AG04449 (cell line): ENCODE measurements at regions not wholly inside any gene's neighbourhood (a gene's known extent, or its start where the extent isn't known, plus 50 kb on each side); places are given as distances from the start of the nearest gene placed in this dataset.

Source experiments
- CTCF ChIA-PET: fragments of 350-600 bp; formaldehyde crosslinking; extraction: SDS; loops from one replicate; lab custom pipeline; 2021; ENCODE audit warnings: antibody characterized with exemption; lab: Yijun Ruan, JAX
- POLR2A ChIA-PET: fragments of 400-600, 350-600 bp; formaldehyde crosslinking; extraction: SDS; loops from one replicate; lab custom pipeline; 2020; ENCODE audit warnings: antibody characterized with exemption, inconsistent platforms; lab: Yijun Ruan, JAX
- DNase-seq: peaks from one replicate; pipeline ENCODE4 v3.0.0-alpha.2; 2010; ENCODE audit warnings: low read depth, low spot score
- H3K4me3 ChIP-seq: 2 replicates; pipeline ENCODE4 v1.5.1; 2011; ENCODE audit warnings: low read depth, mild to moderate bottlenecking, control low read depth, low read length
- TF ChIP-seq, protein P1 (sequence below): IDR thresholded peaks from one replicate; pipeline ENCODE4 v1.5.1; 2011; ENCODE audit warnings: mild to moderate bottlenecking, moderate library complexity, low read length, control low read depth, inconsistent platforms; ENCODE audit not compliant: insufficient read depth; ENCODE audit errors: missing control alignments

DNA sequence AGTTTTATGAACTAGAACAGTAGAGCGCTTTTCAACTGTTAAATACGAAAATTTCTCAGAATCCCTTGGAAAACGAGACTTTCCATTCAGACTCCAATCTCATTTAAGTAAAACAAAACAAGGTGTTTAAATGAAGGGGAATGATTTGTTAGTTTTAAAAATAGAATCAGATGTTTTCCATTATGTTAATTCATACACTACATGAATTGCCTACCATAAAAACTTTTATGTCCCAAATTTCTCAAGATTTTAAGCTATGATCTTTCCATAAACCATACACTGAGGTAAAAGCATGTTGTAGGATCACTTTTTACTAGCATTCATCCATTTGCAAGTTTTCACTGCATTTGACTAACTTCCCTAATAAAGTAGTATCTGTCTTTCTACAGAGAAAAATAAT, 180.3 kb upstream of the ZP4 start:
- DNase-seq, result no peak
- TF ChIP-seq, protein P1, sequence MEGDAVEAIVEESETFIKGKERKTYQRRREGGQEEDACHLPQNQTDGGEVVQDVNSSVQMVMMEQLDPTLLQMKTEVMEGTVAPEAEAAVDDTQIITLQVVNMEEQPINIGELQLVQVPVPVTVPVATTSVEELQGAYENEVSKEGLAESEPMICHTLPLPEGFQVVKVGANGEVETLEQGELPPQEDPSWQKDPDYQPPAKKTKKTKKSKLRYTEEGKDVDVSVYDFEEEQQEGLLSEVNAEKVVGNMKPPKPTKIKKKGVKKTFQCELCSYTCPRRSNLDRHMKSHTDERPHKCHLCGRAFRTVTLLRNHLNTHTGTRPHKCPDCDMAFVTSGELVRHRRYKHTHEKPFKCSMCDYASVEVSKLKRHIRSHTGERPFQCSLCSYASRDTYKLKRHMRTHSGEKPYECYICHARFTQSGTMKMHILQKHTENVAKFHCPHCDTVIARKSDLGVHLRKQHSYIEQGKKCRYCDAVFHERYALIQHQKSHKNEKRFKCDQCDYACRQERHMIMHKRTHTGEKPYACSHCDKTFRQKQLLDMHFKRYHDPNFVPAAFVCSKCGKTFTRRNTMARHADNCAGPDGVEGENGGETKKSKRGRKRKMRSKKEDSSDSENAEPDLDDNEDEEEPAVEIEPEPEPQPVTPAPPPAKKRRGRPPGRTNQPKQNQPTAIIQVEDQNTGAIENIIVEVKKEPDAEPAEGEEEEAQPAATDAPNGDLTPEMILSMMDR, result no peak
- H3K4me3 ChIP-seq, result no peak overlapping the region
- POLR2A ChIA-PET, result no interaction called here
- CTCF ChIA-PET, result no interaction called here

DNA sequence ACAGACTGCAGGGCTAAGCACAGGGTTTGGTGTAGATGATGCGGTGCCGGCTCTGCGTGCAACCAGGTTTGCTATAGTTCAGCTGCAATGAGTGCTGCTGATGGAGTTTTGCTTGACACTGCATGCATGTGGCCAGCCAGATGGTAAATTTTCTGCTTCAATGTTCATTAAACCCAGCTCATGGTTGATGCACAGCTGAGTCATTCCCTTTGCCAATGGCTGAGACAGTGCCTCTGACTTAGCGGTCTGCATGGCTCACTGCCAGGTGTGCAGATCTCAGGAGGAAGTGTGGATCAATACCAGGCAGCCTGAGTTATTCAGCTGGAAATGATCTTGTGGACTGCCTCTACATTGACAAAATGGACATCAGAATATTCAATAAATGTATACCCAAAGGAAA, 172.7 kb upstream of the ZP4 start:
- TF ChIP-seq, protein P1, result no peak
- ChIA-PET CTCF (no interaction called here), POLR2A (no interaction called here)
- DNase-seq, result no peak
- H3K4me3 ChIP-seq, result no peak overlapping the region

DNA sequence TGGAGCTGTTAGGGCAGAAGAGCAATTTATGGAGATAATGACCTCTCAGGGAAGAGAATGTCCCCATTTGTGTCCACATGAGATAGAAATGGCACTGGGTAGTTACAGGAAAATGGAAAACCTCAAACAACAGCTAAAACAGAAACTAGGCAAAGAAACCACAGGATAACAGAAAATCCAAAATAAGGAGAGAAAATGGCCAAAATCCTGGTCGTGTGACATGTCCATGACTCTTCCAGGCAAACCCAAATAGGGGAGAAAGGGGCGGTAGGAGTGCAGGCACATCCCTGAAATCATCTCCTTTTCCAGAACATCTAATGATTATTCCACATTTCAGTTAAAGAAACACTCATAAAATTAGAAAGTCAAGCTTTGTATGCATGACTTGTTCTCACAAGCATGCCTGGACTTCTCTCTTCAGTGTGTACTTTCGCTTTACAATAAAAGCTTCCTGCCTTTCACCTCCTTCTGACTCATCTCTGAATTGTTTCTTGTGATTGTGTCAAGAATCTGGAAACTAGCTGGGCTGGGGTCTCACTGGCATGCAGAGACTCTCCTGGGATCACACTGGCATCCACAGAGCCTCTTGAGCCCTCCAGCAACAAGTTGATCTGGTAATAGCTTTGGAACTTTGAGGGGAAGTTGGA, 171.4 kb upstream of the ZP4 start:
- TF ChIP-seq, protein P1, result no peak
- H3K4me3 ChIP-seq, result no peak overlapping the region
- no peak for DNase-seq
- CTCF ChIA-PET, result no interaction called here
- POLR2A ChIA-PET, result no interaction called here

DNA sequence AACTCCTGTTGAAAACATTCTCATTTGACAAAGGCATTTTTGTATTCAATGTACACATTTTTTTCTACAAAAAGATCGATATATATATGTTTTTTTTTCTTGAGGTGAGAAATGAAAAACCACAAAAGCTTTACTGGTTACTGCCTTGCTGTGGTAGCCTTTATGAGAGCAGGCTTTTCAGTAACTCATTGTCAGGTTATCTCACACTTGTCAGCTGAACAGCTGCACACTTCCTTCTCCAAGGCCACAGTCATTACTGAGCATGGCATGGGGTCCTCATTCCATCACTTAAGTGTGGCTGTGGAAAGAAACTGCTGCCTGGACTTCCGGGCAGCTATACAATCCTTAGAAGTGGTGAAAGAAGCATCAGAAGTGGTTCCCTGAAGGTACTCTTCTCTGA, 169.3 kb upstream of the ZP4 start:
- TF ChIP-seq, protein P1, result no peak
- POLR2A ChIA-PET, result no interaction called here
- CTCF ChIA-PET, result no interaction called here
- H3K4me3 ChIP-seq, result no peak overlapping the region
- DNase-seq, result no peak

DNA sequence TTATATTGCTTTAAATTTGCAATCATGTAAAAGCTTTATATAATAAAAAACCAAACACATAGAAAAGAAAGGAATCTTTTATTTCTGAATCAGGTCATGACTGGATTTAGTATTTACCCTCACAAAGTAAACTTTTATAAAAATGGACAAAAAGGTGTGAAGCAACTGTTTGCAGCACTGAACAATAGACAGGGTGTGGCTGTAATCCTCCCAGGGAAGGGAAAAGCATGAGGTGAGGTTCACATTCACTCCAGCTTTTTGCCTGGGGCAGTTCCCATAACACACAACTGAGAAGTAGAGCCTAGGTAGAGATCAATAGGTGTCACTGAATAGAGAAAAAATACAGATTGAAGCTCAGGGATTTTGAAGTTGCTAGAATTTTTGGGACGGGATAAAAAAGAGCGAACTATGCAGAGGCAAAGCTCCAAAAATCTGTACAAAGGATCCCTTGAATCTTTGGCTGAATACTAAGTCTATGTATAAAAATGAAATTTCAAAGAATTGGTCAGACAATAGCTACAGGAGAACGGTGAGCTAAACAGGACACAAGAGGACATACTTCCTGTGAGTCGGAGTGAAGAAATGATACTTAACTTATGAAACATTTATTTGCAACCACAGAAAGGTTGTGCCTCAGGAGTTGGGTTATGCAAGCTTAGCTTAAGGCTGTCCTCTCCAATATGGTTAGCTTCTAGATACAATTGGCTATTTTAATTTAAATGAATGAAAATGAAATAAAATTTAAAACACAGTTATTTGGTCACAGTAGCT, 162.0 kb upstream of the ZP4 start:
- H3K4me3 ChIP-seq, result no peak overlapping the region
- TF ChIP-seq, protein P1, result no peak
- ChIA-PET CTCF (no interaction called here), POLR2A (no interaction called here)
- no peak for DNase-seq

DNA sequence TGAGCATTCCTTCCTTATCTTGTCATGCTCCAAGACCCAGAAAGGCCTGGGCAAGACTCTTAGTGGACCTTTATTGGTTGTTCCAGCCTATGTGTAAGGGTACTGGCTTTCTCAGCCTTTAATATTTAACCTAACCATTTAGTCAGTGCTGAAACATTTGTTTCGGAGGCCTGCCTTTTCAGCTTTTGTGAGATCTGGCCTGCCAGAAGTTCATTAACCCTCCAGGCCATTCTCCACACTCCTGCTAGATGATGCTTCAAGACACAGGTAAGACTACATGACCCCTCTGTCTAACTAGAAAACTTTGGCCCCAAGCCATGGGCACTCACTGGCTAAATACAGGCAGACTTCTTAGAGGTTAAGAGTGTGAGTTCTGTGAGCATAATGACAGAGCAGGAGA, 138.4 kb upstream of the ZP4 start:
- POLR2A ChIA-PET, result no interaction called here
- DNase-seq, result no peak
- CTCF ChIA-PET, result no interaction called here
- no peak overlapping the region for H3K4me3 ChIP-seq
- TF ChIP-seq, protein P1, result no peak
